ENCODE measurements at regions not wholly inside any gene's neighbourhood (a gene's known extent, or its start where the extent isn't known, plus 50 kb on each side); places are given as distances from the start of the nearest gene placed in this dataset.

- no peaks in the 10 kb centered on the region for H3K36me3 ChIP-seq (replicated peaks in 1 of 2; ENCODE audit: control insufficient read depth in 1 of 2, insufficient read depth in 2 of 2, low read length in 1 of 2)
- no peaks in the 10 kb centered on the region for H4K20me1 ChIP-seq (ENCODE audit: insufficient read depth)
- no peak overlapping the region for H2AFZ ChIP-seq (ENCODE audit: low read depth)
- H3K9me3 ChIP-seq: no peaks in the 10 kb centered on the region
- TF ChIP-seq TEAD4 (IDR thresholded peaks at IDR 0.05; ENCODE audit: borderline replicate concordance, insufficient read depth): no peak
- peaks cover 46% of the 10 kb centered on the region for H3K27me3 ChIP-seq (ENCODE audit: insufficient read depth)
- H3F3A ChIP-seq (replicated peaks; ENCODE audit: insufficient read depth): no peaks in the 10 kb centered on the region
- no peaks in the 10 kb centered on the region for H3K79me2 ChIP-seq (ENCODE audit: insufficient read depth)
- no peak overlapping the region for H3K4me3 ChIP-seq (ENCODE audit: low read depth in 2 of 2, low read length in 1 of 2)
- peaks cover 0 to 4% of the 10 kb centered on the region in 2 experiments; a peak in 1 of 4 replicates for H3K4me1 ChIP-seq (ENCODE audit: control insufficient read depth in 1 of 2, insufficient read depth in 2 of 2, low read depth in 1 of 2, low read length in 1 of 2)
- ChIA-PET POLR2A (no interaction called here), CTCF (interaction anchor here (1.0 to 2.5 kb wide), 4 partner anchors 9 to 911 kb away, joined by 3 to 15 read pairs (median 14); no protein-coding TSS in a partner anchor)
- 21% methylated on average over 4 of the region's 4 CpGs for WGBS (ENCODE audit: low lambda C conversion rate)
- H3K27ac ChIP-seq (ENCODE audit: low read depth in 2 of 2, low read length in 1 of 2): no peak overlapping the region
- no peaks in the 10 kb centered on the region for H3K9me2 ChIP-seq
- no peak overlapping the region for H3K4me2 ChIP-seq
- no peak overlapping the region for H3K9ac ChIP-seq
- DNase-seq: no peak
Measured at GRCh38 chr7:42852531-42852930, 59.3 kb downstream of the C7orf25 start.

- peaks cover 32% of the 10 kb centered on the region; the same call in 1 of the 2 replicates for H3K27me3 ChIP-seq (ENCODE audit: insufficient read depth)
- TF ChIP-seq USF1 (IDR thresholded peaks at IDR 0.05; ENCODE audit: borderline replicate concordance, low read depth) (no peak), RAD21 (IDR thresholded peaks at IDR 0.05; ENCODE audit: low read length) (peak; percentile 83), SMC3 (IDR thresholded peaks at IDR 0.05; ENCODE audit: low read depth, low read length) (peak; percentile 69), ZBTB33 (IDR thresholded peaks at IDR 0.05; ENCODE audit: borderline replicate concordance, low read depth) (no peak), CTCF (IDR thresholded peaks at IDR 0.05) (peak; percentile 68), MEF2A (IDR thresholded peaks at IDR 0.05; ENCODE audit: borderline replicate concordance, low read depth) (no peak), FOSL2 (IDR thresholded peaks at IDR 0.05; ENCODE audit: borderline replicate concordance, low read depth) (no peak), JUND (IDR thresholded peaks at IDR 0.05) (no peak)
- H3K4me2 ChIP-seq: 0 out of 2 replicates have a peak overlapping the region, but pooled peaks have one; percentile 35
- H3K27ac ChIP-seq (ENCODE audit: low read depth in 2 of 2, low read length in 1 of 2): no peak overlapping the region
- no peak overlapping the region for H2AFZ ChIP-seq (ENCODE audit: low read depth)
- no peaks in the 10 kb centered on the region for H3K9me2 ChIP-seq
- no peaks in the 10 kb centered on the region for H3K79me2 ChIP-seq (ENCODE audit: insufficient read depth)
- CTCF ChIA-PET: interaction anchor here (0.6 to 6.8 kb wide), 26 partner anchors 8 to 913 kb away, joined by 3 to 80 read pairs (median 4); no protein-coding TSS in a partner anchor
- H3K4me1 ChIP-seq (ENCODE audit: control insufficient read depth in 1 of 2, insufficient read depth in 2 of 2, low read depth in 1 of 2, low read length in 1 of 2): no peaks in the 10 kb centered on the region
- H3K4me3 ChIP-seq (ENCODE audit: low read depth in 2 of 2, low read length in 1 of 2): 0 out of 4 replicates have a peak overlapping the region, but pooled peaks of 1 of the 2 experiments have one; percentile 44
- POLR2A ChIA-PET: no interaction called here
- 6% methylated on average over 12 of the region's 12 CpGs for WGBS (ENCODE audit: low lambda C conversion rate)
- no peaks in the 10 kb centered on the region for H3K9me3 ChIP-seq
- DNase-seq: peak; percentile 67
- H3K9ac ChIP-seq: no peak overlapping the region
- H4K20me1 ChIP-seq (ENCODE audit: insufficient read depth): no peaks in the 10 kb centered on the region
- no peaks in the 10 kb centered on the region for H3K36me3 ChIP-seq (replicated peaks in 1 of 2; ENCODE audit: control insufficient read depth in 1 of 2, insufficient read depth in 2 of 2, low read length in 1 of 2)
- no peaks in the 10 kb centered on the region for H3F3A ChIP-seq (replicated peaks; ENCODE audit: insufficient read depth)
Measured at GRCh38 chr7:42843205-42843800, 68.6 kb downstream of the C7orf25 start.

All from SK-N-SH (cell line).